GM18861 (cell line): ENCODE measurements at regions not wholly inside any gene's neighbourhood (a gene's known extent, or its start where the extent isn't known, plus 50 kb on each side); places are given as distances from the start of the nearest gene placed in this dataset.
A peak's percentile ranks its signal among the peaks of the same experiment; 100 is the strongest.
"Not testable (repeated sequence)": the region's sequence is repeated elsewhere in the genome, so short reads cannot be mapped to it uniquely, and the experiment has no call there.

Experiments used
- ATAC-seq: cut with Tn5 transposase; IDR thresholded peaks from one replicate; pipeline ENCODE4 v1.9.1; 2021; ENCODE audit not compliant: unreplicated experiment

DNA sequence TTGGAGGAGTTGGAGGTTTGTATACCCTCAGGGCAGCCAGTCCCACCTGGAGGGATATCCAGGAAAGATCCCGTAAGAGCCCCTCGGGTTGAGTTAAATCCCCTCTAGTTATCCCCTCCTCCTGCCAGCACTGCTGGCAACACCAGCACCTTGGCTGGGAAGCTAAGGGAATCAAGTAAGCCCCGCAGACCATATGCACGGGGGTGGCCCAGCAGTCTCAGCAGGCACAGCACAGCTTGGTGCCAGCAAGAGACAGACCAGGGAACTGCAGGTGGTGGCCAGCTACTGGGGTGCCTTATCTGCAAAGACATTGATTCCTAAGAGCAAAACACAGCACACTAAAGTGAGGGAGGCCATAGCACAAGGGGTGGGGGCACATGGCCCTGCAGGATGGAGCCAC, 173.8 kb downstream of the GOLGA6L4 start:
- not testable (repeated sequence) for ATAC-seq

DNA sequence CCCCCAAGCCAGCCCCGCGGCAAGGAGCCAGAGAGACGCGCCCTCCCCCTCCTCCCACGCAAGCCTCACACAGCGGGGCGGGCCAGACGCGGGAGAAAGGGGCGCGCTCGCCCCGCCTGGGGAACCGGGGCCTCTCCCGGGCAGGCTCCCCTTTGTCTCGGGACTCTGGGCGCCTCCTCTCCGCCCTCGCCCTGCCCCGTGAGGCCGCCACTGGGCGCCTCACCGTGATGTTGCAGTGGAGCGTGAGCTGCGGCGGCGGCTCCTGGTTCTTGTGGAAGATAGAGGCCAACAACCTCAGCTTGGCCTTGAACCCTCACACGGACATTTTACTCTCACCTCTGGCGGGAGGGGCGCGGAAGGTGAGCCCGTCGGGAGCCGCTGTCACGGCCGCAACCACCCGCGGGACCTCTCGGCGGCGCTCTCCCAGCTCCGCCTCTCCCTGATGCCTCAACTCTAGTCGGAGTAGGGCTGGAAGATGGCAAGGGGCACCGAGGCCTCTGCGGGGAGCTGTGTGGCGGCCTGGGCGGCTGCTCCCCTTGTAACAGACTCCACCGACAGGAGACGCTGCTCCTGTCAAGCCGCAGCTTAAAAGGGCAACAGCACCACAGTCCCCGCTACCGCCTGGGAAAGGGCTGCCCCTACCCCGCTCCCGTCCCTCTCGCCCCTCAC, 179.2 kb upstream of the ZSCAN2 start:
- not testable (repeated sequence) for ATAC-seq

DNA sequence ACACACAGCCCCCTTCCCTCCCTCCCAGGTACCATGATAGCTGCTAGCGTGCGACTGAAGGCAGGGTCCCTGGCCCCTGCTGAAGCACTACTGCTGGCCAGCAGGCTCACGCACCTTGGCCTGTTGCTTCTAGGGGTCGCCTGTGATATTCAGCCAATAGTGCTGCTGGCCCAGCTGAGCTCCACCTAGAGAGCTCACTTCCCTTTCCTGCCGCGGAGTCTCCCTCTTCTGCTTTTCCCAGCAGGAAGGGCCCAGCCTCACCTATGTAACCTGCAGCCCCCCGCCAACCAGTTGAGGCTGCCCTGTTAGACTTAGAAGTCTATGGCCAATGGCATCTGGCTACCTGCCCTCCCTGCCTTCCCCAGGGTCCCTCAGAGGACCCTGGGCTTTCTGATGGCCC, 175.5 kb upstream of the ZSCAN2 start:
- ATAC-seq: not testable (repeated sequence)

DNA sequence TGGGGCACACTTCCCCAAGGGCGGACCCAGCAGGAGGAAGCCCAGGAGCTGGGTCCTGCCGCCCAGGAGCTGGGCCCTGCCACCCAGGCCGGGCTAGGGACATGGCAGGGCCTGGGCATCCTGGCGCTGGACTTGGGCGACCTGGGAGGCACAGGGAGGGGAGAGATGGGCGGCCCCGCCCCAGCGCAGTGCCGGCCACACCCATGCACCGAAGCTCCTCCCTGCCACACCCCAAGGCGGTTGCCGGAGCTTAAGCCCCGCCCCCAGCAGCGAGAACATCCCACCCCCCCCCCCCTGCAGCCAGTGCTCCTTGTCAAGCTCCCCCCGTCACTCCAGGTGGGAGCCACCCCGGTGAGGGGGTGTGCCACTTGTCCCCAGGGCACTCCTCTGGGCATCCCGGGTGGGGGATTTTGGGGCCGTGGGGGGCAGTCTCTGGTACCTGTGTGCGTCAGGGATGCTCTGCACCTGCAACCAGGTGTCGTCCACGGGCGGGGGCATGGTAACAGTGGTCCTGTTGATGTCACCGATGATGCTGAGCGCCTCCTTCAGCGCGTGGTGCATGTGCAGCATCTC, 127.4 kb upstream of the ZSCAN2 start:
- not testable (repeated sequence) for ATAC-seq

DNA sequence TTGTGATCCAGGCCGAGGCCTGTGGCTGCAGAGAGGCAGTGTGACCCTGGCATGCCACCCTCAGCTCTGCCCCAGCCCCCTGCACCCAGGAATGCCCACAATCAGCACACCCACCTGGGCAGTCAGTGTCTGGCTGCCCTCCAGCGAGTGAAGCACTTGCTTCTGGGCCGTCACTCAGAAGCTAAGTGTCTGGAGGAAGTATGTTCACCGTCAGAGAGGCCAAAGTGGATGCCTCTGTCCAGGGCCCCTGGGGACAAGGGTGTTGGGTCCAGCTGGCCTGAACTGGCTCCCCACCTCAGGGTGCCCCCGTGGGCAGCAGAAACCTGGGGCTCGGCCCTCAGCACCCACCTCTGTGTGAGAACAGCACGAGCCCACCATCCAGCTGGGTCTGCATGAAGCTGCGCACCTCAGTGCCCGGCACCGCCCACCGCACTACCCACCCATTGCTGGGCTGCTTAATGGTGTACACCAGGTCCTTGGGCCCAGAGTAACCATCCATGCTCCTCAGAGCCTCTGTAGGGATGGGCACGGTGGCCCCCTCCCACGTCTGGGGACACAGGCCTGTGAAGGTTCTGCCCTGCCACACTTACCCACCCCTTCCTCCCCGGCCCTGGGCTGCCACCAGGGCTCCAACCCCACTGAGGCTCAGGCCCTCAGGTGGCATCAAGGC, 124.3 kb upstream of the ZSCAN2 start:
- ATAC-seq: not testable (repeated sequence)

DNA sequence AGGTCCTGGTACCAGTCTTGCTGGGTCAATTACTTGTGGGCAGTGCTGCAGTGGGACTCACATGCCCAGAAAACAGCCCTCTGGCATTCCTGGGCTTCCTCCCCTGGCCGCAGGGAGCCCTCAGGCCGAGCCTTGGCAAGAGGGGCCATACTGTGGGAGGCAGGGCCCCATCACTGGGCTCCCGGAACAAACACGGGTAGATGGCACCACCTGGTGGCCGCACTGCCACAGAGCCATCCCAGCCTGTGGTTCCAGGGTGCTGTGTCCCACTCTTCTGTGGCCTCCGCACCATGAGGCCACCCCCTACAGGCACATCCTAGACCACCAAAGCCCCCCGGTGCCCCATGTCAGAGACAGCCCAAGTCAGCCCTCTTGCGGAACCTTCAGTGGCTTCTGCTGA, 123.3 kb upstream of the ZSCAN2 start:
- ATAC-seq: peak; percentile 94

DNA sequence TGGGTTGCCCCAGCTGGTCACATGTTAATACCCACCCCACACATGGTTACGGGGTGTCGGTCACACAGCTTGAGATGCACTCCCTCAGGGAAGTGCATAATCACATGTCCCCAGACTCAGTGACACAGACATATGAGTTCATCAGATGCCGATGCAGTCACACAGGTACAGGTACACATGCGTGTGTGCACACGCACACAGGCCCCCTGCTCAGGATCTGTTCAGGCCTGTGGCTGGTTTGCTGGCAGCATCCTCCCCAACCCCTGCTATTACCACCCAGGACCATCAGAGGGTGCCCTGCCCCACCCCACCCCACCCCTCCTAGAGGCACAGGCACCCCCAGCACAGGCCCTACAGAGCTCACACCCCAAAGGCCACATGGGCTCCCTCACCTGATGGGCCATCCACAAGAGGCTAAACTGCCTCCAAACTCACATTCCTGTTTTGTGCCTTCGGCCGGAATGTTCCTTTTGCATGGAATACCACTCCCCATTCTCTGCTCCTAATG, 120.6 kb upstream of the ZSCAN2 start:
- not testable (repeated sequence) for ATAC-seq

DNA sequence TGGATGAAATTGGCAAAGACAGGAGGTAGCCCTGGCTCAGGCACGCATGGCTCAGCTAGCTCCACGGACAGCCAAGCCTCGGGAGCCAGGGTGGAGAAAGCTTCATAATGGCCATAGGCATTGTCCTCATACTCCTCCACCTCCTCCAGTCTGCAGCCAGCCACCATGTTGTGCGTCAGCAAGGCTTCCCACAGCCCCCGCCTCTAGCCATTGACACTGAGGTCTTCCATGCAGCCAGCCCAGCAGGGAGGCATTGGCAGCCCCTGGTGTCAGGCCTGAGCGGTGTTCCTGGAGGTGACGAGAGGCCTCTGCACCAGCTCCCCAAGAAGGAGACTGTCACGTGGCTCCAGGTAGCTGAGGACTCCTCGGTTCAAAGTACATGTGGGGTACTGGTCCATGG, 117.0 kb upstream of the ZSCAN2 start:
- ATAC-seq: not testable (repeated sequence)

DNA sequence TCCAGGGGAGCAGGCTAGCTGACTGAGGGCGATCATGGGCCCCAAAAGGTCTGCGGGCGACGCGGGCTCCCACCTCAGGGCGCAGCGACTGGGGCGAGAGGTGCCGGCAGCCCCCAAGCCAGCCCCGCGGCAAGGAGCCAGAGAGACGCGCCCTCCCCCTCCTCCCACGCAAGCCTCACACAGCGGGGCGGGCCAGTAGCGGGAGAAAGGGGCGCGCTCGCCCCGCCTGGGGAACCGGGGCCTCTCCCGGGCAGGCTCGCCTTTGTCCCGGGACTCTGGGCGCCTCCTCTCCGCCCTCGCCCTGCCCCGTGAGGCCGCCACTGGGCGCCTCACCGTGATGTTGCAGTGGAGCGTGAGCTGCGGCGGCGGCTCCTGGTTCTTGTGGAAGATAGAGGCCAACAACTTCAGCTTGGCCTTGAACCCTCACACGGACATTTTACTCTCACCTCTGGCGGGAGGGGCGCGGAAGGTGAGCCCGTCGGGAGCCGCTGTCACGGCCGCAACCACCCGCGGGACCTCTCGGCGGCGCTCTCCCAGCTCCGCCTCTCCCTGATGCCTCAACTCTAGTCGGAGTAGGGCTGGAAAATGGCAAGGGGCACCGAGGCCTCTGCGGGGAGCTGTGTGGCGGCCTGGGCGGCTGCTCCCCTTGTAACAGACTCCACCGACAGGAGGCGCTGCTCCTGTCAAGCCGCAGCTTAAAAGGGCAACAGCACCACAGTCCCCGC, 100.5 kb upstream of the ZSCAN2 start:
- not testable (repeated sequence) for ATAC-seq

DNA sequence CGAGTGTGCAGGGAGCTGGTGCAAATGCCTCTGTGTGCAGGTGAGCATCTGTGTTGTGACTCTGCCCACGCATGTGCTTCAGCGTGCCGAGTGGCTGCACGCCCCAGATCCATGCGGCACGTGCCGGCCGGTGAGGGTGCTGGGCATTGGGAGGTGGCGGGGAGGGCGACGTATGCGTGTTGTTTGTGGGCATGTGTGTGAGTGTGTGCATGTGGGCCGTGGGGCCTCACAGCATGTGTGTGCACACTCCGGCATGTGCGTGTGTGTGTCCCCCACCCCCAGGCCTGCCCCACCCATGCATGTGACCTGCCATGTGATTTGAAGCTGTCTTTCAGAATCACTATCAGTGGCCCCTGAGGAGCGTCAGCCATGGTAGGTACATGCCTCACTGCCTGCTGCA, 97.7 kb upstream of the ZSCAN2 start:
- ATAC-seq: not testable (repeated sequence)

DNA sequence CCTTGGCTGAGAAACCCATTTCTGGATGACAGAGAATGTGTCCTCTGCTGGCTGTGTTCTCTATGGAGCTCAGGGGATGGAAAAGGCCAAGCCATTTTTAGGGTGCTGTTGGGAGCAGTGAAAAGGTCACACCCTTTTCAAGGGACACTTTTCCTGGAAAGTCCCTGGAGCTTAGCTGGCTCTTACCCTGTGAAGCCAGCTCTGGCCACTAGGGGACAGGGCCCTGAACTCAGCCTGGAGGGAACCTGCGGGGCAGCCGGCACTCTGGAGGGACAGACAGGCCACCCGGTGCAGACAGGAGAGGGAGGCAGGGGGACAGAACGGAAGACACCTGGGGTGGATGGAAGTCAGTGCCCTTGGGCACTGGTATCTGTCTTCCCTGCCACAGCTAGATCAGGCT, 95.3 kb upstream of the ZSCAN2 start:
- ATAC-seq: not testable (repeated sequence)

DNA sequence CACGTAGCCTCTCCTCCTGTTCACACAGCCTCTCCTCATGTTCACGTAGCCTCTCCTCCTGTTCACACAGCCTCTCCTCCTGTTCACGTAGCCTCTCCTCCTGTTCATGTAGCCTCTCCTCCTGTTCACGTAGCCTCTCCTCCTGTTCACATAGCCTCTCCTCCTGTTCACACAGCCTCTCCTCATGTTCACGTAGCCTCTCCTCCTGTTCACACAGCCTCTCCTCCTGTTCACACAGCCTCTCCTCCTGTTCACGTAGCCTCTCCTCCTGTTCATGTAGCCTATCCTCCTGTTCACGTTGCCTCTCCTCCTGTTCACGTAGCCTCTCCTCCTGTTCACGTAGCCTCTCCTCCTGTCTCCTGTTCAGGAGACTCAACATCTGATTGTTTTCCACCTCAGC, 88.5 kb upstream of the ZSCAN2 start:
- not testable (repeated sequence) for ATAC-seq

DNA sequence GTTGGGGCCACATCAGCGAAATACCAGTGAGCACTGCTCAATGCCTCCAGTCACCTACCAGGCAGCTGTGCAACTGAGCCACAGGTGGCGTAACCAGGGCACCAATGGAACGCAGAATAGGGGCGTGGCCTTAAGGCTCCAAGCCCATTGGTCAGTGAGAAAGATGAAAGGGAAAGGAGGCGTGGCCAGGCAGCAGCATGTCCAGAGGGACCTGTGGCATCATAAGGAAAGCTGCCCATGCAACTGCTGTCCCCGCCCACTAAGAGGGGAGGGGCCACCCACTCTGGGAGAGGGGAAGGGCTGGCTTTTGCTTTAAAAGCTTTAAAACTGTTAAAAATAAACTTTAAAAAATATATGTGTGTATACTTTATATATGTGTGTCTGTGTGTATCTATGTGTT, 84.0 kb upstream of the ZSCAN2 start:
- ATAC-seq: not testable (repeated sequence)

DNA sequence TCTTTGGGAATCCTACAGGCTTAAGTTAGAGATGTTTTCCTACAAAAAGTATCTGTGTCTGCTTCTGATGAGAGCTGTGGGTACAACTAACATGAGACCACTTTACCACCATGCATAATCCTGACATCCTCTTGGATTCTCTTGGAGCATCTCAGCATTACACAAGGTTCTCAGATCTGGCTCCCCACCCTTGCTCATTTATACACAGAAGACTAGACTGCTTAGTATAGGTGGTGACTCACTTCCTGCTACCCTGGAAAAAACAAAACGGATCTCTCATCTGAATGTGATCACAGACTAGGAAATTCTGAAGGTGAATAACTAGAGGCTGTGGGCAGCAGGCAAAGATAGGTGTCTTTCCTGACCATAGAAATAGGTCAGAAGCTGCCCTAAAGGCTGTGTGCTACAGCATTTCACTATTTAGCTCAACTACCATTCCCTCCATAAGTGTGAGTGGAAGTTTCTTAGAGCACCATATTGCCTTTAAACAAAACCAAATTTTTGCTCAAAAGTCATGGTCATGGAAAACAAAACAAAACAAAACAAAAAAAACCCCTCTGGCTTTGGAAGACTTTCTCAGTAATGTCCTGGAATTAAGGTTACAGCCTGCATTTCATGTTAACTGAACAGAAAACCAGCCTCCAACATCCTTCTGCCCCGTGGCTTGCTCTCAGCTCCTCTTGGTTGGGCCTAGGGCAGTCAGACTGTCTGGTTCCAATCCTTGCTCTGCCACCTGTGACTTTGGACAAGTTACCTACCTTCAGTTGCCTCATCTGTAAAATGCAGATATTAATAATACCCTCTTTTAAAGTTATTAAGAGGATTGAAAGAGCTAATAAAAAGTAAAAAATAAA, 75.1 kb upstream of the ZSCAN2 start:
- not testable (repeated sequence) for ATAC-seq

DNA sequence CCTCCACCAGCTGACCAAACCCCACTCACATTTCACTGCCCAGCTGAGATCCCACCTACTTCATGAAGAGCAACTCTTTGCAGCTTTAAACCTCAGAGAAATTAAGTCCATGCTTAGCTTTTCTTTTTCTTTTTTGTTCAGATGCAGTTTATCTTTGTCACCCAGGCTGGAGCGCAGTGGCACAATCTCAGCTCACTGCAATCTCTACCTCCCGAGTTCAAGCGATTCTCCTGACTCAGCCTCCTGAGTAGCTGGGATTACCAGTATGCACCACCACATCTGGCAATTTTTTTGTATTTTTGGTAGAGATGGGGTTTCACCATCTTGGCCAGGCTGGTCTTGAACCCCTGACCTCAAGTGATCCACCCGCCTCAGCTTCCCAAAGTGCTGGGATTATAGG, 70.1 kb upstream of the ZSCAN2 start:
- not testable (repeated sequence) for ATAC-seq

DNA sequence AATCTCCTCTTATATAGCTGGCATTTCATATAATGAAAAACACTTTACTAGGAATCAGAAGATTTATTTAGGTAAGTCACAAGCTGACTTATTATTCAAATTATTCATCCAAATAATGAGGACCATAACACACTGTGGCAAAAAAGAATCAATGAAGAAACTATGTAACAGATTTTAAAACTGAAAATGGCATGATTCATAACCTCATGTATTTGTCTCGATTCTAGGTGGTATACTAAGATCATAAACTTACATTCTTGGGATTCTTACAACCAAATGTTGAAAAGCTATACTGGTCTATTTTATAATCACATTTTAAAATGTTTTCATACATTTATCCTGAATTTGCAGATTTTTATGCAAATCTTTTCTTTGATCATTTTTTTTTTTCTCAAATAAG, 69.6 kb upstream of the ZSCAN2 start:
- not testable (repeated sequence) for ATAC-seq

DNA sequence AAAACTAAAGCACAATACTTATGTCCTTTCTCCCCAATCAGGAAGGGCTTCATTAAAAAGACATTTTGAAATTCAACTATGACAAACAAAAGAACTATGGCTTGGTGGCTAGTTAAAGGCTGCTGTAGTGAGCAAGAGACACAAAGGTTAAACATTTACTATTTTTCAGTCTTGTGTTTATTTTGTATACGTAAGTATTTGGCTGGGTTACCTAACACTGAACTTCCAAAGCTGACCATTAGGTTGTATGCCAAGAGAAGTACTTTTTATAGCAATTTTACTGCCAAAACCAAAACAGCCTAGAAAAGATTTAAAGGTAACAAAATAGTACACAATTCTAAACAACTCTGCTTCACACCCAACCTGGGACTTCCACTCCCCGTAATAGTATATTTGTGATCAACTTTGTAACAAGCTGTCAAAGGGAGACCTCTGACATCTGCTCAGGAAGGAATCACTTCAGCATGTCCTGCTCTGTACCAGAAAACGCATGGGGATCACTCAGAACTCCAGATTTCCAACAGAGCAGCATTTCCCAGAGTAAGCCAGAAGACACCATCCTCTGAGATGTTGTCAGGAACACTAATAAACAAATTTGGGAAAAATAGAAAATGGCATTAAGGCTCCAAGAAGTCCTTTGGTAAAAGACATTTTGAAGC, 69.0 kb upstream of the ZSCAN2 start:
- not testable (repeated sequence) for ATAC-seq

DNA sequence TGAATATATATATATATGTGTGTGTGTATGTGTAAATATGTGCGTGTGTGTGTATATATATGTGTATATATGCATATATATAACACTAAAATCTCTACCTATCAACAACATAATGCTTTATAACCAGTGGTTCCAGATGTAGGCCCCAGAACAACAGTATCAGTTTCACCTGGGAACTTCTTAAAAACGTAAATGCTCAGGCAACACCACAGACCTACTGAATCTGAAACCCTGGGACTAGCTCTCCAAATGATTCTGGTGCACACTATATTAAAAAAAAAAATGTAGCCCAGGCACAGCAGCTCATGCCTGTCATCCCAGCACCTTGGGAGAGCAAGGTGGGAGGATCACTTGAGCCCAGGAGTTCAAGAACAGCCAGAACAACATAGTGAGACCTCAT, 67.1 kb upstream of the ZSCAN2 start:
- ATAC-seq: not testable (repeated sequence)

DNA sequence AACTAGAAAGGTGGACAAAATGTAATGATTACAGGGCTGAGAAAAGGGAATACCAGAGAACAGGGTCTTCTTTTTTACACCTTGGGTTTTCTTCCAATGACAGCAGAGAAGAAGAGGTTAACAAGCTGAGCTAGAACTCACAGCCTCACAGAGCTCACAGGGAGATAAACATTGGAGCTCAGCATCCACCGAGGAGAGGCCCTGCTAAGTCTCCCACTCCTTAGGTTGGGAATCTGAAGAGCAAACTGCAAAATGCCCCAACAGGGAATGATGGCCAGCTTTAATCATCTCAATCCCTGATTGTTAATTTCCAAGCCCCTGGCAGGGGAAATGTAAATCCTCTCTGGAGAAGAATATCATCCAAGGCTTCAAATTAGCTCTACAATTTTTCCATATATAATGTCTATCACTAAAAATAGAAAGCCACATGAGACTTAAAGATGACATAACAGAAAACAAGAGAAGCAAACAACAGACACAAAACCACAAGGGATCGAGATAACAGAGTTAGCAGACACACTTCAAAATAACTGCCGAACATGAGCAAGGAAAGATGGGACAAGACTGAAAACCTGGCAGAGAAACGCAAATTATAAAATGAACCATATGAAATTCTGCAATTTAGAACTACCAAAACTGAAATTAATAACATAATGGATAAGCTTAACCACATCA, 66.1 kb upstream of the ZSCAN2 start:
- ATAC-seq: not testable (repeated sequence)
